CD4-positive, alpha-beta T cell treated with Interleukin-6 for 4 hours (primary cell): ENCODE measurements at regions not wholly inside any gene's neighbourhood (a gene's known extent, or its start where the extent isn't known, plus 50 kb on each side); places are given as distances from the start of the nearest gene placed in this dataset.
"Not testable (repeated sequence)": the region's sequence is repeated elsewhere in the genome, so short reads cannot be mapped to it uniquely, and the experiment has no call there.

Source experiments
- DNase-seq: peaks from one replicate; pipeline ENCODE4 v3.0.0-alpha.2; 2020; ENCODE audit warnings: mixed read lengths

DNA sequence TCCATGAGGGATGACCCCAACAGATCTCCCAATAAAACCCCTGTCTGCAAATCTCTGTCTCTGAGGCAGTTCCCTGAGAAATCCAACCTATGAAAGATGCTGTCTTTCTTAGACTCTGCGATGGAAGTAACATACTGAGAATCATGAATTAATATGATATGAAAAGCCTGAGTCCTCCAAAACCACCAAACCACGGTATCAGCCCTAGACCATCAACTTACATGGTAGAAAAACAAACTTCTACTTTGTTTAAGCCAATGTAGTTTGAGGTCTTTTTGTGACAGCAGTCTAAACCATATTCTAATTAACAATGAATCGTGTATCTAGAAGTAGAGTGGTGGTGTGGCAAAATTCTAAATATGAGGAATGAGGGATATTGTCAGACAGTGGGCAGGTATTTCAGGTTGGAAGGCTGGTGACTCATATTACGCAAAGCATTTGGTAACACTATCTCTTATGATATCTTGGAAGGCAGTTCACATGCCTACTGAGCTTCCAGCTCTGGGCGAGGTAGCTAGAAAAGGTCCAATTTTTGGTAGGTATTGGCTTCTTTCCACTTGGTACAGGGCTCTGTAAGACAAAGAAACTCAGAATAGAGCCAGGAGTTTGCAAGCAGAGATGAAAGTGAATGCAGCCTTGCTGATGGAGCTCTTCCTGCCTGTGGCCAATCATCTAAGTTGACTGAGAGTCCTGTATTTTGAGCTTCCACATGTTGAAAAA lies 215.8 kb downstream of the ZFP36L2 start:
- no peak for DNase-seq

DNA sequence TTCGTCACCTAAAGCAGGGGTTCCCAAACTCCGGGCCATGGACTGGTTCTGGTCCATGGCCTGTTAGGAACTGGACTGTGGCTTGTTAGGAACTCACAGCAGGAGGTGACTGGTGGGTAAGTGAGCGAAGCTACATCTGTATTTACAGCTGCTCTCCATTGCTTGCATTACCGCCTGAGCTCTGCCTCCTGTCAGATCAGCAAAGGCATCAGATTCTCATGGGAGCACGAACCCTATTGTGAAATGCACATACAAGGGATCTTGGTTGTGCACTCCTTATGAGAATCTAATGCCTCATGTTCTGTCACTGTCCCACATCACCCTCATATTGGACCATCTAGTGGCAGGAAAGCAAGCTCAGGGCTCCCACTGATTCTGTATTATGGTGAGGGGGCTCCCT lies 217.0 kb downstream of the ZFP36L2 start:
- no peak for DNase-seq

DNA sequence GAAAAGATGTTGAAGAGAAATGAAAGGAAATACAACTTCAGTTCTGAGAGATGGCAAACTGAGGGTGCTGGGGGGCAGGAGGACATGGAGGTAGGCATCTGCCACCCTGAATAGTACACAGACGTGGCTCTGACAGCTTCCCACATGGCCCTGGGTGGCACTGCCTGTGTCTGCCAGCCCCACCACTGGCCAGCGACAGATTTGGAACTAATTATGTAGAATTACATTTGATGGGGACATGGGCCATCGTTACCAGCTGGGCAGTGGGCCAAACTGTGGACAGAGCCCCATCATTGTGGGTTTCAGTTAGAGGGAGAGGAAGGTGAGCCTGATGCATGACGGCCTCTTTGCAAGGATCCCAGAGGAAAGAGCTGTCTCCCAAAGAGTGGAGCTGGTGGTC lies 216.0 kb upstream of the HAAO start:
- DNase-seq: no peak

DNA sequence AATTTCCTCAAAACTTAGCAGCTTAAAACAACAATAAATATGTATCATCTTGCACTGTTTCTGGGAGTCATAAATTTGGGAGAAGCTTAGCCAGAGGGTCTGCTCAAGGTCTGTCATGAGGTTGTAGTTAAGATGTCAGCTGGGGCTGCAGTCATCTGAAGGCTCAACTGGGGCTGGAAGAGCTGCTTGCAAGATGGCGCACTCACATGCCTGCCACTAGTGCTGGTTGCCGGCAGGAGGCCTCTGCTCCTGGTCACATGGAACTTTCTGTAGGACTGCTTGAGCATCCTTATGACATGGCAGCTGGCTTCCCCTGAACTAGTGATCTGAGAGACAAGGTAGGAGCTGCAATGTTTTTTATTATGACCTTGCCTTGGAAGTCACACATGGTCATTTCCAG lies 215.5 kb upstream of the HAAO start:
- DNase-seq: no peak

DNA sequence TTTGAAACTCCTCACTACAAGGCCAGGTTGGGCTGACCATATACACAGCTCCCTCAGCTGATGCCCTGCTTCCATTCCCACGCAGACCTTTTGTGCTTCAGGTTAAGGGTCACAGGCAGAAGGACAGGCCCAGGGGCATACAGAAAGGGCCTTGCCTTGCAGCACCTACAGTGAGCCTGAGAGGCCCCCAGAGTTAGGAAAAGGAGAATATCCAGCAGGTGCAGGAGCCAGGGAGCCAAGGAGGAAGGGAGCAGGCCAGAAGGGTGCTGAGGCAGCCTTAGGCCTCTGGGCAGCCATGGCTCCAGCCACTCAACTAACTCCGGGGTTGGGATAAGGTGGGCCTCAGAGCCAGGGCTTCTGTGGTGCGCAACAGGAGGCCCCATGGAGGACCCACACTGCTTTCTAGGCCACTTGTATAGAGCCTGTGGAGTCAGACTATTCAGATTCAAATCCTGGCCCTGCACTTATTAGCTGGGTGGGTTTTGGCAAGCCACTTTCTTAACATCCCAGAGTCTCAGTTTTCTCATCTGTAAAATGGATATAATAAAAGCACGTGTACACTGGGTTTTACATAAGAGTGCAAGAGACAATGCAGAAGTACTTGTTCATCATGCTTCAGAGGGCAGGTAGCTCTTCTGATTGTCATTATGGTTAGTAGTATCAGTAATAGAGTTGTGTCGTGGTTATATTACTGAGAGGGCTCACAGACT lies 214.6 kb upstream of the HAAO start:
- no peak for DNase-seq

DNA sequence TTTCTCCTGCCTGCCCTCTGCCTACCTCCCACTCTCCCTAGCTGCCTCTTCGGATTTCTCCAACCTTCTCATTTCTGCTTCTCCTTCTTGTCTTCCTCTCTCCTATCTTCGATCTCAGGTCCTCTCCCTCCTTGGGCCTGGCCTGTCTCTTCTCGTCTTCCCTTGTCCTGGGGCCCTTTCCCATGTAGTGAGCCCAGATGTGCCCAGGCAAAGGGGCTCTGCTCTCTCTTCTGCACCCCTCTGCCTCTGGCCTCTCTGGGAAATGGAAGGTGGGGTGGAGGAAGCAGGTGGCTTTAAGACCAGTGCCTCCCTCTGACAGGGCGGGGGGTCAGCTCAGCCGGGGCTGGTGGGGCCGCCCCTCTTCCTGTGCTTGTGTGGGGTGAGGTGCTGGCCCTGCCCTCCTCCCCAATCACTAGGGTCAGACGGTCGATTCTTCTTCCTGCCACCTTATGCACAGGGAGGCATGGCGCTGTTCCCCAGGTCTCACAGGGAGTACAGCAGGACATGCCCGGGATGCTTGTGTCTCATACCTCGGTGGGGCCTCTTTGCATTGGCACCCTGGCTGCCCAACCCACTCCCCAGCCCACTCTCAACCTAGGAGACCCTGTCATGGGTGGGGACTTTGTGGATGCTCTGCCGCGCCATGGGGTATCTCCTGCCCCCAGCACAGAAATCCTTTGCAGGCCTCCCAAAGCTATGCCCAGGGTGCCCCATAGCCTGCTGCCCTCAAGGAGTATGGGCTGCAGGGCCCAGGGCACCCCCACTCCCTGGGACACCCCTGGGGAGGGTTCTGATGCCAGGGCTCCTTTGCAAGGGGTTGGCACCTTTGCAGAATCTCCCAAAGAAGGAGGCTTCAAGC lies 213.8 kb upstream of the HAAO start:
- DNase-seq: no peak

DNA sequence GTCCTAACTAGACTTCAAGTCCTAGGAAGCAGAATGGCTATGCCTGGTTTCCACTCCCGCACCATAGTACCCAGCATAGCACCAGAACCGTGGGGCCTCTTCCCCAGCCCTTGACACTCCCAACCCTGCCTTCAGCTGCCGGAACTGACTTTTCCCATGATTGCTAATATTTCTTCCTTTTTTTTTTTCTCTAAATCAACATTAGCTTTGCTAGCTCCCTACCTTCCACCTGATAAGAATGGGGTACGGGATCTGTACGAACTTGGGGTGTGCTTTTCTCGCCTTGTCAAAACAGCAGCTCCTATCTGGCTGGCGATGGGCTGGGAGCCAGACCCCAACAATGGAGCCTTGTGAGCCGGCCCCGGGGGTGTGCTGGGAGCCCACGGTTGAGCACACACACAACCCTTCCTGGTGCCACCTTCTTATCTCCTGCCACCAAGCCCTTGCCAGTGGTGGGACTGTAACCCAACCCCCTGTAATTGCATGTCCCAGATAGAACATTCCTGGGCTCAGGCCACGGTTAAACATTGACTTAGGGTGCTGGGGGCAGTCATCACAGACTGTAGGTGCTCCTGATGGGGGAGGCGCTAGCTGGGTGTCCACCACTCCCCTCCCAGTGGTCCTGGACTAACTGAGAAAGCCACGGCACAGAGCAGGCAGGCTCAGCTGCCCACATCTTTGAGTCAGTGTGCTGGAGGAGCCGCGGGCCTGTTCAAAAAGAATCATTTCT lies 213.0 kb upstream of the HAAO start:
- no peak for DNase-seq

DNA sequence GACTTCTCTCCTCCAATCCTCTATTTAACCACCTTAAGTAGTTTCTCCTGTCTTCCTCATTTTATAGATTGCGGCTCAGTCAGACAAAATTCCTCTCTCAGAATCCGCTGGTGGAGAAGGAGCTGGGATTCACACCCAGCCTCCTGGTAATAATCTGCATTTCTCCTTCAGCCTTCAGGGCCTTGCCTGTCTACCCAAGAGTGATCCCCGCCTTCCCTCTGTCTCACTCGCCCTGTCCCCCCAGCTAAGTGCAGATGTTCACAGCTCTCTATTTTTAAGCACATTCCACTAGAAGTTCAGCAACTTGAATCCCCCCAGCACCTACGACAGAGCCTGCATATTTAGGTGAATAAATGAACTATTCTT lies 212.5 kb upstream of the HAAO start:
- DNase-seq: no peak

DNA sequence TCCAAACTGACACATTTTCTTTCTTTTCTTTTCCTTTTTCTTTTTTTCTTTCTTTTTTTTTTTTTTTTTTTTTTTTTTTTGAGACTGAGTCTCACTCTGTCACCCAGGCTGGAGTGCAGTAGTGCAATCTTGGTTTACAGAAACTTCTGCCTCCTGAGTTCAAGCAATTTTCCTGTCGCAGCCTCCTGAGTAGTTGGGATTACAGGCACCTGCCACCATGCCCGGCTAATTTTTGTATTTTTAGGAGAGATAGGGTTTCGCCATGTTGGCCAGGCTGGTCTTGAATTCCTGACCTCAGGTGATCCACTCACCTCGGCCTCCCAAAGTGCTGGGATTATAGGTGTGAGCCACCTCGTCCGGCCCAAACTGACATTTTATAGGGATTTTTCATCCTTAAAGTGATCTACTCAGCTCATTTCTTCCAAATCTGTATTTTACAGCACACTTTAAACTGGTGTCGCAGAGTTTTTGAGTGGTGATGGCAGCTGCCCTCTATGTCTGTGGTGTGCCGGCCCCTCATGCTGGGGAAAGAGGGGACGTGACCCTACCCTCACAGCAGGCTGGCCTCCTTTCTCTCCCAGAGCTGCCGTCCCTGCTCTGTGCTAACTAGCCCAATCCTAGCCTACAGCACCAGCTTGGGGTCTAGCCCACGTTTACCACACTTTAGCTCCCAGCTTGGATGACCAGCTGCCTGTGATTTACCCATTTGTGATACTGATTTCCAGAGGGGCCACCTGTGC lies 211.9 kb upstream of the HAAO start:
- DNase-seq: not testable (repeated sequence)

DNA sequence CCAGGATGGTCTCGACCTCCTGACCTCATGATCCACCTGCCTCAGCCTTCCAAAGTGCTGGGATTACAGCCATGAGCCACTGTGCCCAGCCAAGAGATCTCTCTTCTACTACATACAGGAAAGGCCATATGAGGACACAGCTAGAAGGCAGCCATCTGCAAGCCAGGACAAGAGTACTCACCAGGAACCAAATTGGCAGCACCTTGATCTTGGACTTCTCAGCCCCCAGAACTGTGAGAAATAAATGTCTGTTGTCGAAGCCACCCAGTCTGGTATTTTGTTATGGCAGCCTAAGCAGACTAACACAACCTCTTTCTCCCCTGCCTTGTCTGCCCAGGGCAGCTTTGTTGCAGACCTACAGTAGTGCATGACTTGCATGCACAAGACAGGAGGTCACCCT lies 211.3 kb upstream of the HAAO start:
- DNase-seq: no peak

DNA sequence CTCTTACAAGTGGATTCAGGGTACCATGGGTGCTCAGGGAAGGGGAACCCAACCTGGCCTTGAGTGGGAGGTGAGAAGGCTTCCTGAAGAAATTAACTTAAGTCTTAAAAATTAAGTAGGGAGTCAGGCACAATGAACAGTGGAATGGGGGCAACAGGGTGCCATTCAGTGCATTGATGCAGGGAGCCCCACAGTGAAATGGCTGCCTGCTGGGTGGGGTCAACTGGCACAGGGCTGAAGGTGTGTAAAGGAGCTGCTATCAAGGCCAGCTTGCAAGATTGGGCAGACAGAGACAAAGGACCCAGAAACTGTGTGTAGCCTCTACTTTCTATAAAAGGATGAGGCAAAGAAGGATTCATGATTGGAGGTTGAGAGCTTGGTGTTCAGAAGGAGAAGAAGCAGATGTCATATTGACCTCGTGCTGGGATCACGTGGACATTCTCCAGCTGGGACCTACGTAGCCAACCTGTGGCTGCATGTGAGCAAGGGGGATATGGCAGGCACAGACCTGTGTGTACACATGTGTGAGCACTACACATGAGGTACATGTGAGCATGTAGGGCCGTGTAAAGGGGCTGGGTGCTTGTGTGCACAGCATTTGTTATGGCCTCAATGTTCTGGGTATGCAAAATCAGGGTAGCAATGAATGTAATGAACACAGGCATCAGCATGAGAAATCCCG lies 209.5 kb upstream of the HAAO start:
- no peak for DNase-seq

DNA sequence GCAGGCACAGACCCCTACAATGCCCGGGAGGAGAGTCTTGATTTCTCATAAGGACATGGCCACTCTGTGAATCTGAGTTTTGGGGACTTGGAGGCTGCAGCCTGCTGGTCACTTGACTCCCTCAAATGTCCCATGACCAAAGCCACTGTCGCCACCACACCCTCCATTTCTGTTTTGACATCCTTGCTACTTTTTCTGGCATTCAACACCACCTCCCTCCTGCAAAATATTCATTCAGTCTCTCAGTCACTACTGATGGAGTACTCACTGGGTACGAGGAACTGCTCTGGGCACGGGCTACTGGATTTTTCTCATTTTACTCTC lies 208.6 kb upstream of the HAAO start:
- no peak for DNase-seq

DNA sequence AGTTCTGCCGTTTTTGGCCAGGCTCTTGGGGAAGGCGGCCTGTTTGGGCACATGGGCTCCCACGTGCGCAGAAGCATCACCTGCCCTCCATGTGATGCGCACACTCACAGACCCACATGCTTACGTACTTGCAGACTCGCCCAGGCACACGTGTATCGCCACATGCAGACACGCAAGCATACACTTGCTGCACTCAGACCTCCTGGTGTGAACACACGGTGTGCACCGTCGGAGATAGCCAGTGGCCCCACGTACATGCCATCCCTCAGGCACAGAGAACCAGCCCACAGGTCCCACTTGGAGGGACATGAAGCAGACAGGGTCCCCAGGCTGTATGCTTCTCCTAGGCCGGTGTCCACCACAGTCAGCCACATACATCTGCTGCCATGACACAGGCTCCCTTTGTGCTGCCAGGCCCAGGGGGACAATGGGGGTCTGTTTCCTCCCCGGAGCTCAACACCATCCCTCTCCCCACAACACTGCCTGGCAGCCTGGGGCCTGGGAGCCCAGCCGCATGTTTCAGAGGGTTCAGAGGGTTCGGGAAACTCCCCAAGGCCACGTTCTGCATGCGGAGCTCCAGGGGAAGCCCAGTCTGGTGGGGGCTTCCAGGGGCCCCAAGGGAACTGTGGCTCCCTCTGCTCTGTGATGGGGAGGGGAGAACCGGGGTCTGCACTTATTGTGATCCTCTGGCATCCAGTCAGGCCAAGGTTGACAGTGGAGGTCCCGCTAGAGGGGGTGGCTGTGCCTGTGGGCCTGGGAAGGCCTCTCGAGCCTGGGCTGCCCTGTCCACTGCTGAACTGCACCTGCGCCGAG lies 208.1 kb upstream of the HAAO start:
- DNase-seq: no peak

DNA sequence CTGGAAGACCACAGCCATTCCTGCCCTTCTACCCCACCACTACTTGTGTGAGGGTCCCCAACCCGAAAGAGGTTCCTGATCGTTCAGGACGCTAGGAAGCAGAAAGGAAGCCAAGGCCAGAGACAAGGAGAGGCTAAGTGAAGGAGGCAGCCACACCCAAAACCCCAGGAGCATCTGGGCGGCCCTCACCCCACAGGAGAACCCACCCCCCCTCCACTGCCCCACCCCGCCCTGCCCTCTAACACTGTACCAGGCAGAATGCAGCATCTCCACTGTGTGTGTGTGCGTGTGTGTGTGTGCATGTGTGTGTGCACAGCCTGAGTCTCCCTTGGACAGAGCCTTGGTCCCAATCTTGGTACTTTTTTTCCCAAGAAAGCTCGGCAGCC lies 207.5 kb upstream of the HAAO start:
- DNase-seq: no peak

DNA sequence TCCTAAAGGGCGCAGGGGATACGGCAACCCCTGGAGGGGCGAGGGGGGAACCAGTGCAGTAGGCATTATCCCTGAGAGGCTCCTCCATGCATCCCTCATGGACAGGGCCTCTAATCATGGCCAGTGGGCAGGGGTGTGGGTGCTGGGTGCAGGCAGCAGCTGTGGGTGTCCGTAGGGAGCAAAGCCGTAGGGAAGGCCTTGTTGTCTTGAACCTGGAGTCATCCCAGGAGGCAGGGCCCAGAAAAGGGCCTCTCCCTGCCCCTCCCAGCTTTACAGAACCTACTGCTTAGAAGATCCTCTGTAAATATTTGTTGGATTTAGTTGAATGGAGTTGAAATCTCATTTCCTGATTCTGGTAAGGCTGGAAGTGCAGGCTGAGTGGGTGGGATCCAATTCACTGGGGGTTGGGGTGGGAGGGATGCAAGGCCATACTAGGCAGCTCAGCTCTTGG lies 207.0 kb upstream of the HAAO start:
- DNase-seq: no peak

DNA sequence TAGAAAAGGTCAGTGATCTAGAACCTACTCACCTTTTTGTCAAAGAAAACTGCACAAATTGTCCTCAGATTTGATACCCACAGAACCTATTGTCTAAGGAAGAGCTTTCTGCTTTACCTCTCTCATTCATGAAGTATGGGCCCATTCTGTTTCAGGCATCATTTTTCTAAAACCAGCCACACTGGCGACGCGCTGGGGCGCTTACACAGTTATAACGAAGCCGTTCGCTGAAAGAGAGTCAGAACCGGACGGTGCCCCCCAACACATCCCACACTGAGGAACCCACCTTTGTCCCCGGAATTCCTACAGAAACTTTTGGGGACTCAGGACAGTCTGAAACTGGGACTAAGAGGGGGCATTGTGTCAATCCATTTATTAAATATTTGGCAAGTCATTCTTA lies 206.3 kb upstream of the HAAO start:
- DNase-seq: no peak

DNA sequence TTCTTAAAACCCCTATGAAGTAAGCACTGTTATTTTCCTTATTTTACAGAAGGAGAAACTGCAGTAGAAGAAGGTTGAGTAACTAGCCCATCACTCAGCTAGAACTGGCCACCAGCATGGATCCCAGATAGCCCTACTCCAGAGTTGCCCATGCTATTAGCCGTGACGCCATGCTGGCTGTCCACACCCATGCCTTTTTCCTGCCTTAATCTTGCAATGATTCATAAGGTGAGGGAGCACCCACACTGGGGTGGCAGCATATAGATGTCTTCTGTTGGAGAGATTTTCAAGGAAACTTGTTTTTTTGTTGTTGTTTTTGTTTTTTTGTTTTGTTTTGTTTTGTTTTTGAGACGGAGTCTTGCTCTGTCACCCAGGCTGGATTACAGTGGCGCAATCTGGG lies 204.1 kb upstream of the HAAO start:
- no peak for DNase-seq

DNA sequence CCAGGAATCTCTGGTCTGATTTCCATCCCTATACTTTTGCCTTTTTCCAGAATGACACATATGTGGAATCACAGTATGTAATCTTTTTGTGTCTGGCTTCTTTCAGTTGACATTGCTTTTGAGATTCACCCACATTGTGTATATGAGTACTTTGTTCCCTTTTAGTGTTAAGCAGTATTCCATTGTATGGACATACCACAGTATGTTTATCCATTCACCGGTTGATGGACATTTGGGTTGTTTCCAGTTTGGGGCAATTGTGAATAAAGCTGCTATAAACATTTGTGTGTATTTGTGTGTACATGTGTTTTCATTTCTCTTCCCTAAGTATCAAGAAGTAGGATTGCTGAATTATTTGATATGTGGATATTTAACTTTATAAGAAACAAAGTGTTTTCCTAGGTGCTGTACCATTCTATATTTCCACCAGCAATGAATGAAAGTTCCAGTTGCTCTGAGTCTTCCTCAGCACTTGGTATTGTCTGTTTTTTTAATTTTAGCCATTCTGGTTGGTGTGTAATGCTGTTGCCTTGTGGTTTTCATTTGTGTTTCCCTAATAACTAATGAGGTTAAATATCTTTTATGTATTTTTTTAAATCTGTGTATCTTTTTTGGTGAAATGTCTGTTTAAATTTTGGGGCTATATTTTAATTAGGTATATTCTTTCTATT lies 203.5 kb upstream of the HAAO start:
- no peak for DNase-seq

DNA sequence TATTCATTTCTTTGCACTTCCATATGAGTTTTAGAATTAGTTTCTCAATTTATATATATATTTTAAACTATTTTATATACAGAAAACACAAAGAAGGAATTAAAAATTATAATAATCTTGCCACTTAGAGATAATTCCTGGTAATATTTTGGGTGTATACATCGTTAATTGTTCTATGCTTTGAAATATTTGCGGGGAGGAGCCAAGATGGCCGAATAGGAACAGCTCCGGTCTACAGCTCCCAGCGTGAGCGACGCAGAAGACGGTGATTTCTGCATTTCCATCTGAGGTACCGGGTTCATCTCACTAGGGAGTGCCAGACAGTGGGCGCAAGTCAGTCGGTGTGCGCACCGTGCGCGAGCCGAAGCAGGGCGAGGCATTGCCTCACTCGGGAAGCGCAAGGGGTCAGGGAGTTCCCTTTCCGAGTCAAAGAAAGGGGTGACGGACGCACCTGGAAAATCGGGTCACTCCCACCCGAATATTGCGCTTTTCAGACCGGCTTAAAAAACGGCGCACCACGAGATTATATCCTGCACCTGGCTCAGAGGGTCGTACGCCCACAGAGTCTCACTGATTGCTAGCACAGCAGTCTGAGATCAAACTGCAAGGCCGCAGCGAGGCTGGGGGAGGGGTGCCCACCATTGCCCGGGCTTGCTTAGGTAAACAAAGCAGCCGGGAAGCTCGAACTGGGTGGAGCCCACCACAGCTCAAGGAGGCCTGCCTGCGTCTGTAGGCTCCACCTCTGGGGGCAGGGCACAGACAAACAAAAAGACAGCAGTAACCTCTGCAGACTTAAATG lies 197.1 kb upstream of the HAAO start:
- DNase-seq: not testable (repeated sequence)

DNA sequence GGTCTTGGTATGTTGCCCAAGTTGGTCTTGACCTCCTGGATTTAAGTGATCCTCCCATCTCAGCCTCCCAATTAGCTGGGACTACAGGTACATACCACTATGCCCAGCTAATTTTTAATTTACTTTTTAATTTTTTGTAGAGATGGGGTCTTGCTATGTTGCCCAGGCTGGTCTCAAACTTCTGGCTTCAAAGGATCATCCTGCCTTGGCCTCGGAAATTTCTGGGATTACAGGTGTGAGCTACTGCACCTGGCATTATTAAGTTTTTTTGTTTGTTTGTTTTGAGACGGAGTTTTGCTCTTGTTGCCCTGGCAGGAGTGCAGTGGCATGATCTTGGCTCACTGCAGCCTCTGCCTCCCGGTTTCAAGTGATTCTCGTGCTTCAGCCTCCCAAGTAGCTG lies 195.7 kb upstream of the HAAO start:
- DNase-seq: not testable (repeated sequence)
